OCI-LY1 (cell line): ENCODE measurements at regions not wholly inside any gene's neighbourhood (a gene's known extent, or its start where the extent isn't known, plus 50 kb on each side); places are given as distances from the start of the nearest gene placed in this dataset.

Experiments used
- H2AFZ ChIP-seq: fragments of 200-600 bp; sonication (generic), shearing (Covaris generic); 2 replicates; pipeline ENCODE4 v1.6.0; 2014; ENCODE audit warnings: antibody characterized with exemption, mild to moderate bottlenecking, low read length
- H3F3A ChIP-seq: fragments of 200-600 bp; sonication (generic), shearing (Covaris generic); 2 replicates; pipeline ENCODE4 v1.6.0; 2014; ENCODE audit warnings: mild to moderate bottlenecking, antibody characterized with exemption, low read length, moderate library complexity; ENCODE audit not compliant: insufficient read depth
- H3K27ac ChIP-seq: fragments of 200-600 bp; sonication (generic); 2 replicates; pipeline ENCODE4 v1.5.1; 2014; ENCODE audit warnings: low read length, mixed run types, mild to moderate bottlenecking, low read depth; ENCODE audit not compliant: poor library complexity, severe bottlenecking
- H3K27me3 ChIP-seq: fragments of 200-600 bp; sonication (generic); 2 replicates; pipeline ENCODE4 v1.6.0; 2014; ENCODE audit warnings: antibody characterized with exemption, mild to moderate bottlenecking, low read length, moderate library complexity; ENCODE audit not compliant: insufficient read depth
- H3K36me3 ChIP-seq: fragments of 200-600 bp; sonication (generic); 2 replicates; pipeline ENCODE4 v1.6.1; 2014; ENCODE audit warnings: mild to moderate bottlenecking, antibody characterized with exemption, low read length, moderate library complexity, mixed read lengths; ENCODE audit not compliant: insufficient read depth
- H3K4me1 ChIP-seq: fragments of 200-600 bp; sonication (generic); 2 replicates; pipeline ENCODE4 v1.5.1; 2014; ENCODE audit warnings: mild to moderate bottlenecking, low read length, moderate library complexity; ENCODE audit not compliant: insufficient read depth, severe bottlenecking
- H3K4me2 ChIP-seq: fragments of 200-600 bp; sonication (generic), shearing (Covaris generic); 2 replicates; pipeline ENCODE4 v1.6.1; 2014; ENCODE audit warnings: low read length
- H3K4me3 ChIP-seq: fragments of 200-600 bp; sonication (generic); 2 replicates; pipeline ENCODE4 v1.5.1; 2014; ENCODE audit warnings: low read length, low read depth, mild to moderate bottlenecking, mixed read lengths; ENCODE audit not compliant: poor library complexity, severe bottlenecking
- H3K79me2 ChIP-seq: fragments of 200-600 bp; shearing (Covaris generic); 2 replicates; pipeline ENCODE4 v1.6.1; 2016; ENCODE audit warnings: mixed run types, low read length, mixed read lengths; ENCODE audit not compliant: insufficient read depth
- H3K9ac ChIP-seq: fragments of 200-600 bp; sonication (generic), shearing (Covaris generic); 2 replicates; pipeline ENCODE4 v1.6.1; 2014; ENCODE audit warnings: mild to moderate bottlenecking, low read length, mixed read lengths
- H3K9me2 ChIP-seq: fragments of 200-600 bp; sonication (generic), shearing (Covaris generic); 2 replicates; pipeline ENCODE4 v1.6.1; 2014; ENCODE audit warnings: low read depth, mild to moderate bottlenecking, low read length, mixed read lengths
- H3K9me3 ChIP-seq: fragments of 200-600 bp; shearing (Covaris generic); 2 replicates; pipeline ENCODE4 v1.6.1; 2014; ENCODE audit warnings: low read length, mixed read lengths
- H4K20me1 ChIP-seq: fragments of 200-600 bp; sonication (generic), shearing (Covaris generic); 2 replicates; pipeline ENCODE4 v1.6.0; 2016; ENCODE audit warnings: mild to moderate bottlenecking, low read length; ENCODE audit not compliant: insufficient read depth
- CTCF ChIP-seq: fragments of 200-600 bp; sonication (generic), shearing (Covaris generic); IDR thresholded peaks from 2 replicates; pipeline ENCODE4 v1.5.1; 2017; ENCODE audit warnings: mild to moderate bottlenecking, antibody characterized with exemption, low read length, moderate library complexity, mixed read lengths
- EZH2 ChIP-seq: fragments of 200-600 bp; sonication (generic), shearing (Covaris generic); IDR thresholded peaks from 2 replicates; pipeline ENCODE4 v1.8.0; 2017; ENCODE audit warnings: borderline replicate concordance, mixed run types, mild to moderate bottlenecking, antibody characterized with exemption, low read length, moderate library complexity, mixed read lengths

GRCh38 chr12:89173678-89174077 lies 178.6 kb downstream of the DUSP6 start:
- no peak overlapping the region for H2AFZ ChIP-seq
- TF ChIP-seq EZH2 = no peak
- TF ChIP-seq CTCF = no peak
- H3K36me3 ChIP-seq = no peaks in the 10 kb centered on the region
- H3K79me2 ChIP-seq = no peaks in the 10 kb centered on the region
- no peaks in the 10 kb centered on the region for H3F3A ChIP-seq
- no peak overlapping the region for H3K4me2 ChIP-seq
- H3K9ac ChIP-seq = no peak overlapping the region
- H3K4me3 ChIP-seq = no peak overlapping the region
- H3K27ac ChIP-seq = no peak overlapping the region
- no peaks in the 10 kb centered on the region for H3K9me3 ChIP-seq
- H3K27me3 ChIP-seq = no peaks in the 10 kb centered on the region
- no peaks in the 10 kb centered on the region for H3K4me1 ChIP-seq
- H3K9me2 ChIP-seq = no peaks in the 10 kb centered on the region
- no peaks in the 10 kb centered on the region for H4K20me1 ChIP-seq

- no peaks in the 10 kb centered on the region for H3K79me2 ChIP-seq
- no peaks in the 10 kb centered on the region for H3K9me2 ChIP-seq
- no peak overlapping the region for H3K9ac ChIP-seq
- no peaks in the 10 kb centered on the region for H4K20me1 ChIP-seq
- H3K4me1 ChIP-seq = no peaks in the 10 kb centered on the region
- no peak overlapping the region for H3K4me3 ChIP-seq
- H3K36me3 ChIP-seq = no peaks in the 10 kb centered on the region
- H3K4me2 ChIP-seq = no peak overlapping the region
- no peaks in the 10 kb centered on the region for H3K27me3 ChIP-seq
- no peak overlapping the region for H2AFZ ChIP-seq
- H3K9me3 ChIP-seq = no peaks in the 10 kb centered on the region
- H3F3A ChIP-seq = no peaks in the 10 kb centered on the region
- no peak for TF ChIP-seq EZH2
- no peak for TF ChIP-seq CTCF
- no peak overlapping the region for H3K27ac ChIP-seq
Observed at GRCh38 chr12:89173096-89173495, 179.2 kb downstream of the DUSP6 start.

GRCh38 chr12:89172224-89172623 lies 180.1 kb downstream of the DUSP6 start:
- H3K9me3 ChIP-seq = no peaks in the 10 kb centered on the region
- no peaks in the 10 kb centered on the region for H3K79me2 ChIP-seq
- H2AFZ ChIP-seq = no peak overlapping the region
- H3K27ac ChIP-seq = no peak overlapping the region
- no peaks in the 10 kb centered on the region for H4K20me1 ChIP-seq
- no peaks in the 10 kb centered on the region for H3K4me1 ChIP-seq
- no peaks in the 10 kb centered on the region for H3K36me3 ChIP-seq
- H3K9me2 ChIP-seq = no peaks in the 10 kb centered on the region
- TF ChIP-seq EZH2 (no peak), CTCF (no peak)
- no peak overlapping the region for H3K4me2 ChIP-seq
- H3F3A ChIP-seq = no peaks in the 10 kb centered on the region
- no peaks in the 10 kb centered on the region for H3K27me3 ChIP-seq
- no peak overlapping the region for H3K4me3 ChIP-seq
- H3K9ac ChIP-seq = no peak overlapping the region
